Embryonic facial prominence (tissue), 1 donor: ENCODE measurements at regions not wholly inside any gene's neighbourhood (a gene's known extent, or its start where the extent isn't known, plus 50 kb on each side); places are given as distances from the start of the nearest gene placed in this dataset.

ENCODE experiments used
- DNase-seq: peaks from one replicate; pipeline ENCODE4 v3.0.0-alpha.2; 2016; ENCODE audit errors: extremely low spot score

DNA sequence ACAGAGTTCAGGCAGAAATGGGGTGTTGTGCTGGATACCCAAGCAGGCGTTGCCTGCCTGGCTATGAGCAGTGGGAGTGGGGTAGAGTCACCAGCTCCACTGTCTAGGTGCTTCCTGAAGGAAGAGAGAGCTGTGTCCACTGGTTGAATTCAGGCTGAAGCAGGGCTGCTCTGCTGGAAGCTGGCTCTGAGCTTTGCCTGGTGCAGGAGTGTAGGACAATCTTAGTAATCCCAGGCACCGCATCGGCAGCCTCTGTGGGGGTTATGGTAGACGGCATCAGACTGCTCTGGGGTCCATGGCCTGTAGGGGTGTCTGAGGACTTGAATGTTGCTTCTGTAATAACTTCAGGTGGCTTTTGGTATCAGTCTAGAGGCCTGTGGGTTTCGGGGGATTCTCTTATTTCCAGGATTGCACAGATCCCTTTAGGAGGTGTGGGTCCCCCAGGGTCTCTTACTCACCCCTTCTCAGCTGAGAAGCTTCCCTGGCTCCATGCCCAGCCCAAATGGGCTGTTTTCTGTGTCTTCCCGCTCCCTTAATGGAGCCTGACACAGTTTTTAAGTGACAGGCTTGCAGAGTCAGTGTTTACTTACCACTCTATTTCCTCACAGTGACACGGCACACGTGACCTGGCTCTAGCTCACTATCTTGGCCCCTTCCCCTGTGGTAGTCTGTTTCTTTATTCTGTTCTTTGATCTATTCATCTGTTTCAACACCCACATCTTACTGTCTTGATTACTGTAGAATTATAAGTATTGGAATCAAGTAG, 644.3 kb downstream of the CBLN2 start:
- no peak for DNase-seq

DNA sequence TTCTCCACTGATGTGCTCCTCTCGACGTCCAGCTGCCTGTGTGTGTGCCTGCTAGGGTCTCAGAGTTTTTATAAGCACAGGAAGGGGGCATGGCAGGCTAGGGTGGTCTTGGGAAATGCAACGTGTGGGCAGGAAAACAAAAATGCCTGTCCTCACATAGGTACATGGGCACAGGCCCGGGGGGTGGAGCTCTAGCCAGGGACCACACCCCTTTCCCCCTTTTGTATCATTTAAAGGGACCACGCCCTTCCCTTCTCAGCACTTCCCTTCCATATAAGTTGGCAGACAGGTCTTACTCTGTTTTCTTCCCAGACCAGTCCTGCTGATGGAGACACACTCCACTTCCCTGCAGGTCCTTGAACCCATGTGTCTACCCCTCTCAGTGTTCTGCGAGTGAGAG, 645.0 kb downstream of the CBLN2 start:
- no peak for DNase-seq

- no peak for DNase-seq
These were observed 656.6 kb downstream of the CBLN2 start for GRCh38 chr18:71887509-71887908.

DNA sequence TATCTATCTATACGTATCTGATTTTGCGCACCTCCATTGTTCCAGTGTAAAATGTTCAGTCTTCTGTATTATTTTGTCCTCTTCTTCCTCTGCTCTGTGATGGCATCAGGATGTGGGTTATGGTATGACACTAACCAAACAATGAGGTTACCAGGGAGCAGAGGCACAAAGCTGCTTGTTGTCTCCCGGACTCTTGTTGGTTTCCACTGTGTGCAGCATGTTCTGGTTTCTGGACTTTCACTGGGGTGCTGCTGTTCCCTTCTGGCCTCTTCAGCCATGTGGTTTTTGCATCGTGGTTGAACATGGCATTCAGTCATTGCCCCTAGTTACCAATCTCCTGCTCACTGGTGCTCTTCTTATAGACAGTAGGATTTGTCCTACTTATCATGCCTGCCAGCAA, 665.9 kb downstream of the CBLN2 start:
- no peak for DNase-seq

- DNase-seq = no peak
These were observed 670.4 kb downstream of the CBLN2 start for GRCh38 chr18:71873695-71874094.

DNA sequence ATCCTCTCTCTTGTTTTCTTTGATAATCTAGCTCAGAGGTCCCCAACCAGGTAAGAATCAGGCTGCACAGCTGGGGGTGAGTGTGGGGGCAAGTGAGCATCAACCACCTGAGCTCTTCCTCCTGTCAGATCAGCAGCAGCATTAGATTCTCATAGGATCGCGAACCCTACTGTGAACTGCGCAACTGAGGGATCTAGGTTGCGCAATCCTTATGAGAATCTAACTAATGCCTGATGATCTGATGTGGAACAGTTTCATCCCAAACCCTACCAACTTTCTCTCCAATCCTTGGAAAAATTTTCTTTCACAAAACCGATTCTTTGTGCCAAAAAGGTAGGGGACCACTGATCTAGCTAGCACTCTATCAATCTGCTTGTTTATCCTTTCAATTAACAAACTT, 678.3 kb downstream of the CBLN2 start:
- DNase-seq = no peak

DNA sequence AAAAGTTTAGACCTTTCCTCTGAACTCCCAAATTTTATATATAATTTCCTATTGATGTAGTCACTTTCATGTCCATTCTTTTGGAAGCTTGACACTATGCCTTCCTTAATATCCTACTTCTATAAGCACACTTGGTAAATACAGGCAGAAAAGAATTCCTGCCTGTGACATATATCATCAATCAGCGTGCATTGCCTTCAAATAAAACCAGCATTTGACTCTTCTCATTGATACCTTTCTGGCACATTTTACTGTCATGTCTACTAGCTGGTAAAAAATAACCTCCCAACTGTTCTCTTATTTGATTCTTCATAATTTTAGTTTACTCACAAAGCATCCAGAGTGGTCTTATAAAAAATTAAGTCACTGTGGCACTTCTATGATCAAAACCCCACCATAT, 693.5 kb downstream of the CBLN2 start:
- no peak for DNase-seq

DNA sequence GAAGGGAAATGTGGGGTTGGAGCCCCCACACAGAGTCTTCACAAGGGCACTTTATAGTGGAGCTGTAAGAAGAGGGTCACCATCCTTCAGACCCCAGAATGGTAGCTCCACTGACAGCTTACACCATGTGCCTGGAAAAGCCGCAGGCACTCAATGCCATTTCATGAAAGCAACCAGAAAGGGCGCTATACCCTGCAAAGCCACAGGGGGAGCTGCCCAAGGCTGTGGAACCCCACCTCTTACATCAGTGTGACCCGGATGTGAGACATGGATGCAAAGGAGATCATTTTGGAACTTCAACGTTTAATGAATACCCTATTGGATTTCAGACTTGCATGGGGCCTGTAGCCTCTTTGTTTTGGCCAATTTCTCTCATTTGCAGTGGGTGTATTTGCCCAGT, 694.7 kb downstream of the CBLN2 start:
- DNase-seq = no peak

- no peak for DNase-seq
These were observed 697.4 kb downstream of the CBLN2 start for GRCh38 chr18:71846716-71847115.

DNA sequence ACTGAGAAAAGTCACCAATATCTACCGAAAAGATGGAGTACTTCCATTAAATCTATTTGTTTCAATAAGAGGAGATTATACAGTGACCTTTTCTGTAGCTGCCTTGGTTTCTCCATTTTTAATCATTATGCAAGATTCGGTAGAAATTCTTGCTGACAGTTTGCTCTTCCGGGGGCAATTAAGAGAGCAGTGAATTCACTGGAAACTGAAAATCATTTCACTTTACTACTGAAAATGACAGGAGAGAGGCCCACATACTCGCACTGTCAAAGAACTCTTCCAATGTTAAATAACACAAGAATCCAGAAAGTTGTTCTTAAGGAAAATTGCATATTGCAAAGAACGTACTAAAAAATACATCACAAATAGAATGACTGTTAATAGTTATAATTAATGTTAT, 699.3 kb downstream of the CBLN2 start:
- no peak for DNase-seq

DNA sequence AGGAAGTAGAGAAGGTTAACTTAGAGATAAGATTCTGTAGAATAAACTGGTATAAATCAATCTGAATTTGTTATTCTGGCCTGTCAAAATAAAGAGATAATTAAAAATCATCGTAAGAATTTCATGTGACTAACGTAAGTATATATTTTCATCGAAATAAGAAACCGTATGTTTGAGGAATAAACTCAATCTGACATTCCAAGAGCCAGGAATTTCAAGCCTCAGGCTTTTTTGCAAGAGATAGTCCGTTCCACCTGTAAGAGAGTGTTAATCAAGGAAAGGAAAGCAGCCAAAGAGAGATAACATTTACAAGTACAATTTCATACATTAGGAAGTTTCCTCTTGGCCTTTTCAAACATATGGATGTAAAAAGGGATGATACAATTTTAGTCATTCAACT, 701.5 kb downstream of the CBLN2 start:
- DNase-seq = no peak

GRCh38 chr18:71837547-71837946, 706.6 kb downstream of the CBLN2 start:
- DNase-seq = no peak

- DNase-seq = no peak
These were observed 711.1 kb downstream of the CBLN2 start for GRCh38 chr18:71832946-71833617.

GRCh38 chr18:71831039-71831438, 713.1 kb downstream of the CBLN2 start:
- DNase-seq = no peak

DNA sequence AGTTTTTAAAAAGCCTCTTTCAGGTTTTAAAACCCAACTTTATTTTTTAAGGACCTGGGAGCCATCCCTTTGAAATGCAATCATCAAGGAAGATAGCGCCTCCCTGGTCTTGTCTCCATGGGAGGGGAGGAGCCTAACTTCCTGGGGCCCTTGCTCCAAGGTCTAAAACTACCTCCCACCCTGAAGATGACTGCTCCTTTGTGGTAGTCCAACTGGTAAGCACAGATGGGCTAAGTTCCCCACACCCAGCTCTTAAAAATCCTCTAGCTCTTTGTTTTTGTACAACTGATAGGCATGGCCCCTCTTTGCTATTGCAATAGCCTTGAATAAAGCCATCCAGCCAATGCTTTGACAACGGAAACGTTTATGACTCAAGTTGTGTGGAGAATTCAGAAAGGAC, 716.8 kb downstream of the CBLN2 start:
- DNase-seq = no peak

- DNase-seq = no peak
These were observed 728.8 kb downstream of the CBLN2 start for GRCh38 chr18:71815305-71815704.

DNA sequence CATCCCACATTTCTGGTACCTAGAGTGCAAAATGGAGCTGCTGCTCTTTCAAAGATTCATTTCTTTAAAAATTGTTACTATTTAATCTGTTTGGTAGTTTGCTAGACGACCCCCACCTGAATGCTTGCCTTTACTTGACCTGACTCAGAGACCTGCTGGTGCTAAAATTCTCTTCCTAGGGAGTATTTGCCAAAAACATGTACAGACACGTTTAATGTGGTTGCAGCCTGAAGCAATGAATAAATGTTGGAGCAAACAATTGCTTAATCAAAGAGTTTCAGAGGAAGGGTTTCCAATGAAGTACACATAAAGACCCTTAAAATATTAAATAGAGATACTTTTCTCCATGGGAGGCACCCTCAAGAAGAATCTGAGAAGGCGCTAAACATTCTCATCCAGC, 734.4 kb downstream of the CBLN2 start:
- no peak for DNase-seq

DNA sequence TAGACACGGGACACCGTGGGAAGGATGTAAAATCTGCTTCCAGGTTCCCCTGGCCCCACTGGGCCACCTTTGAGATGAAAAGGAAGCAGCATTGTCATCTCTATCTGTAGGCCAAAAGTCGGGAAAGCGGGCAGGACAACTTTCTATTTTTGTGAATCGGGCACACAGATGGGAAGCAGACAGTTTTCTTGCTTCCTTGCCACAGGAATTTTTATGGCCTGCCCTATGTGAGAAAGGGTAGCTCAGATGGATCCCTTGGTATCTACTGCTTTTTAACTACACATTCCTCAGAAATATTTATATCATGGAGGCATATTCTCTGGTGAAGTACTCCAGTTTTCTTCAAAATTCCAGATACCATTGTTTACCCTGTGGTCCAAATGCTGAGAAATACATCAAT, 735.5 kb downstream of the CBLN2 start:
- DNase-seq = no peak

DNA sequence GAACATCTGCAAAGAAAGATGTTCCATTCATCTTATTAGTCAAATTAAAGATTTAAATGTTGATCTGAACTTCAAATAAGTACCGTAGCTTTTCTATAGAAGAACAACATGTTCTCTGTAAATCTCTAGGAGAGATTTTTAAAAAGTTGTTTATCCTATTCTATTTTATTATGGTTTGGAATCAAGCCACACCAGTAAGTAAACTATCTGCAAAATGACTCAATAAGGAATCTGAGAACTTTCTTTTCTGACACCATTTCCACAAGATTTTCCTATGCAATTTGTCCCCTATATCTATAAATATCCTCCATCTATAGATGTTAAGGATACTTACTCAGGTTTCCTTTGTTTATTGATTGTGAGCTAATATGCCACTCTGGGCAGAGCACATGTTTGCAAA, 736.6 kb downstream of the CBLN2 start:
- DNase-seq = no peak

DNA sequence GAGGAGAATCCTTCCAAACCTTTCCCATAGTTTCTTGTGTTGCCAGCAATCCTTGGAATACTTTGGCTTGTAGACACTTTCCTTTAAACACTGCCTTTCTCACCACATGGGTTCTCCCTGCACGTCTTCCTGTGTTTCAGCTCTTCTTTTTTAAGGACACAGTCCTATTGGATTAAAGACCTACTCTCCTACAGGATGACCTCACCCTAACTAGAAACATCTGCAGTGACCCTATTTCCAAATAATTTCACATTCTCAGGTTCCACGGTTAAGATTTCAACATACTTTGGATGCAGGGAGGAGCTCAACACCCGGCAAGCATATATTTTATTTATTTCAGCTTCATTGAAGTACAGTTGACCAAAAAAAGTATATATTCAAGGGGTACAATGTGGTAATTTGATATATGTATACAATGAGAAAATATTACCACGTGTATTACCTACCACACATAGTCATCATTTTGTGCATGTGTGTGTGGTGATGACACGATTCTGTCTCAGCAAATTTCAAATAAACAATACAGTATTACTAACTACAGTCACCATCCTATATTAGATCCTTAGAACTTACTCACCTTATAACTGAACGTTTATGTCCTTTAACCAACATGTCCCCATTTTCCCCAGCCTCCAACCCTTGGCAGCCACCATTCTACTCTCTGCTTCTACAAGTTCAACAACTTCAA, 745.0 kb downstream of the CBLN2 start:
- no peak for DNase-seq

GRCh38 chr18:71797554-71797953, 746.6 kb downstream of the CBLN2 start:
- no peak for DNase-seq

- no peak for DNase-seq
These were observed 759.4 kb downstream of the CBLN2 start for GRCh38 chr18:71784777-71785176.

- DNase-seq = no peak
These were observed 783.6 kb downstream of the CBLN2 start for GRCh38 chr18:71760541-71760940.
